Small intestine (tissue), 7 donors: ENCODE measurements at regions not wholly inside any gene's neighbourhood (a gene's known extent, or its start where the extent isn't known, plus 50 kb on each side); places are given as distances from the start of the nearest gene placed in this dataset.
"Not testable (repeated sequence)": the region's sequence is repeated elsewhere in the genome, so short reads cannot be mapped to it uniquely, and the experiment has no call there.

Experiments
- DNase-seq, 2 donors: peaks; one replicate each; pipeline versions ENCODE4 v3.0.0 to v3.0.0-alpha.2; 2013
- FAIRE-seq: peaks from 2 replicates; lab custom pipeline; 2012; peaks lifted over from hg19 to GRCh38; lab: Jason Lieb, UNC
- H3K27ac ChIP-seq, 3 donors: one replicate each; pipeline ENCODE4 v1.5.1; 2013; ENCODE audit warnings: low read length in 2 of 3, mild to moderate bottlenecking in 2 of 3, control low read depth in 1 of 3, inconsistent platforms in 1 of 3, low read depth in 1 of 3, moderate library complexity in 1 of 3
- H3K27me3 ChIP-seq, 3 donors: one replicate each; pipeline ENCODE4 v1.6.1; 2013; ENCODE audit warnings: low read length in 3 of 3, inconsistent platforms in 1 of 3; ENCODE audit not compliant: control insufficient read depth in 3 of 3, insufficient read depth in 3 of 3
- H3K36me3 ChIP-seq, 3 donors: one replicate each; pipeline ENCODE4 v1.6.1; 2013; ENCODE audit warnings: low read length in 3 of 3, inconsistent platforms in 1 of 3, low read depth in 1 of 3, mild to moderate bottlenecking in 1 of 3, moderate library complexity in 1 of 3; ENCODE audit not compliant: control insufficient read depth in 3 of 3, insufficient read depth in 2 of 3
- H3K4me1 ChIP-seq, 3 donors: one replicate each; pipeline ENCODE4 v1.6.1; 2013; ENCODE audit warnings: low read length in 2 of 3, inconsistent platforms in 1 of 3, low read depth in 1 of 3, mild to moderate bottlenecking in 1 of 3, moderate library complexity in 1 of 3; ENCODE audit not compliant: control insufficient read depth in 3 of 3, insufficient read depth in 2 of 3
- H3K4me3 ChIP-seq, 3 donors: one replicate each; pipeline ENCODE4 v1.5.1; 2013; ENCODE audit warnings: low read length in 3 of 3, control low read depth in 1 of 3, inconsistent platforms in 1 of 3, low read depth in 1 of 3, mild to moderate bottlenecking in 1 of 3, moderate library complexity in 1 of 3
- H3K9me3 ChIP-seq, 2 donors: one replicate each; pipeline ENCODE4 v1.6.1; 2013; ENCODE audit warnings: low read depth in 1 of 2, low read length in 1 of 2; ENCODE audit not compliant: control insufficient read depth in 2 of 2, insufficient read depth in 1 of 2
- WGBS, 3 donors: extraction: QIAGEN DNeasy Blood & Tissue Kit; methylation state at CpG; one replicate each; pipeline ENCODE4 v1.1.7; 2013; 5-methylcytosine and 5-hydroxymethylcytosine counted together
- donor health status: healthy with polysubstance abuse.
- donor health status: control.
- donor health status: control.
- donor health status: Bipolar disorder and iron deficiency.
- donor health status: healthy.

GRCh38 chr20:6339176-6339575, 216.3 kb upstream of the FERMT1 start:
- no peaks in the 10 kb centered on the region for H3K27me3 ChIP-seq
- no peak for DNase-seq
- no peaks in the 10 kb centered on the region for H3K36me3 ChIP-seq
- no peak overlapping the region for H3K4me3 ChIP-seq
- 81 to 86% (median 83%) methylated on average over 1 of the region's 1 CpG for WGBS, 3 donors
- no peak for FAIRE-seq
- H3K9me3 ChIP-seq, result no peaks in the 10 kb centered on the region
- no peak overlapping the region for H3K27ac ChIP-seq
- no peaks in the 10 kb centered on the region for H3K4me1 ChIP-seq

- 44 to 63% (median 52%) methylated on average over 5 of the region's 5 CpGs for WGBS, 3 donors
- FAIRE-seq, result no peak
- no peaks in the 10 kb centered on the region for H3K4me1 ChIP-seq
- H3K9me3 ChIP-seq, result peaks cover 0 to 2% of the 10 kb centered on the region in 2 donors
- no peak for DNase-seq
- no peaks in the 10 kb centered on the region for H3K36me3 ChIP-seq
- no peak overlapping the region for H3K27ac ChIP-seq
- no peaks in the 10 kb centered on the region for H3K27me3 ChIP-seq
- no peak overlapping the region for H3K4me3 ChIP-seq
These were observed 210.3 kb upstream of the FERMT1 start for GRCh38 chr20:6333110-6333509.

- H3K9me3 ChIP-seq, H3K36me3 ChIP-seq, H3K27me3 ChIP-seq, H3K4me1 ChIP-seq, H3K4me3 ChIP-seq, FAIRE-seq, H3K27ac ChIP-seq, DNase-seq: not testable (repeated sequence)
- whole genome bisulfite sequencing, 3 donors, result 52 to 72% methylated on average over 7 to 18 of the region's 20 CpGs; no CpG with 5 or more reads in 1 of the 3 donors
These were observed 198.4 kb upstream of the FERMT1 start for GRCh38 chr20:6321235-6321634.

- Histone ChIP-seq H3K4me1 (no peaks in the 10 kb centered on the region), H3K27me3 (no peaks in the 10 kb centered on the region), H3K9me3 (peaks cover 0 to 16% of the 10 kb centered on the region in 2 donors), H3K27ac (no peak overlapping the region), H3K4me3 (no peak overlapping the region), H3K36me3 (no peaks in the 10 kb centered on the region)
- DNase-seq (no peak), FAIRE-seq (no peak)
- 74 to 85% (median 84%) methylated on average over 4 of the region's 4 CpGs for WGBS, 3 donors
These were observed 189.2 kb upstream of the FERMT1 start for GRCh38 chr20:6311841-6312655.

- peaks cover 0 to 16% of the 10 kb centered on the region in 2 donors for H3K9me3 ChIP-seq
- no peaks in the 10 kb centered on the region for H3K36me3 ChIP-seq
- H3K27ac ChIP-seq, result no peak overlapping the region
- no peak for FAIRE-seq
- no peak for DNase-seq
- no peak overlapping the region for H3K4me3 ChIP-seq
- H3K4me1 ChIP-seq, result no peaks in the 10 kb centered on the region
- H3K27me3 ChIP-seq, result no peaks in the 10 kb centered on the region
- WGBS, 3 donors, result 40 to 80% (median 42%) methylated on average over 1 of the region's 1 CpG
These were observed 188.3 kb upstream of the FERMT1 start for GRCh38 chr20:6311097-6311496.

GRCh38 chr20:6305536-6305935, 182.7 kb upstream of the FERMT1 start:
- peaks cover 0 to 2% of the 10 kb centered on the region in 2 donors for H3K9me3 ChIP-seq
- DNase-seq, result no peak
- H3K4me3 ChIP-seq, result no peak overlapping the region
- FAIRE-seq, result no peak
- no peaks in the 10 kb centered on the region for H3K27me3 ChIP-seq
- H3K36me3 ChIP-seq, result no peaks in the 10 kb centered on the region
- no peak overlapping the region for H3K27ac ChIP-seq
- H3K4me1 ChIP-seq, result no peaks in the 10 kb centered on the region

GRCh38 chr20:6302041-6302440, 179.2 kb upstream of the FERMT1 start:
- Histone ChIP-seq H3K4me1 (no peaks in the 10 kb centered on the region), H3K27ac (no peak overlapping the region), H3K9me3 (no peaks in the 10 kb centered on the region), H3K27me3 (no peaks in the 10 kb centered on the region), H3K4me3 (no peak overlapping the region), H3K36me3 (no peaks in the 10 kb centered on the region)
- FAIRE-seq (no peak), DNase-seq (no peak)
- WGBS, 3 donors, result 55 to 88% (median 69%) methylated on average over 3 of the region's 3 CpGs

GRCh38 chr20:6299456-6299855, 176.6 kb upstream of the FERMT1 start:
- WGBS, 3 donors, result 69 to 87% (median 71%) methylated on average over 2 of the region's 2 CpGs
- FAIRE-seq, result no peak

GRCh38 chr20:6298049-6298448, 175.2 kb upstream of the FERMT1 start:
- no peaks in the 10 kb centered on the region for H3K36me3 ChIP-seq
- no peaks in the 10 kb centered on the region for H3K27me3 ChIP-seq
- 51 to 71% (median 57%) methylated on average over 7 of the region's 7 CpGs for WGBS, 3 donors
- no peak overlapping the region for H3K27ac ChIP-seq
- FAIRE-seq (no peak), DNase-seq (no peak)
- H3K4me3 ChIP-seq, result no peak overlapping the region
- no peaks in the 10 kb centered on the region for H3K9me3 ChIP-seq
- no peaks in the 10 kb centered on the region for H3K4me1 ChIP-seq

More at GRCh38 chr20:6299456-6299855, 176.6 kb upstream of the FERMT1 start:
- no peak for DNase-seq
- Histone ChIP-seq H3K36me3 (no peaks in the 10 kb centered on the region), H3K4me1 (no peaks in the 10 kb centered on the region), H3K27ac (no peak overlapping the region), H3K4me3 (no peak overlapping the region), H3K27me3 (no peaks in the 10 kb centered on the region), H3K9me3 (no peaks in the 10 kb centered on the region)
